GM12874 (cell line): ENCODE measurements at regions not wholly inside any gene's neighbourhood (a gene's known extent, or its start where the extent isn't known, plus 50 kb on each side); places are given as distances from the start of the nearest gene placed in this dataset.

ENCODE experiments used
- TF ChIP-seq, protein P1 (sequence below): IDR thresholded peaks from 2 replicates; pipeline ENCODE4 v1.5.1; 2011; ENCODE audit warnings: low read depth, mild to moderate bottlenecking, control low read depth, low read length, moderate library complexity; ENCODE audit not compliant: insufficient read depth

DNA sequence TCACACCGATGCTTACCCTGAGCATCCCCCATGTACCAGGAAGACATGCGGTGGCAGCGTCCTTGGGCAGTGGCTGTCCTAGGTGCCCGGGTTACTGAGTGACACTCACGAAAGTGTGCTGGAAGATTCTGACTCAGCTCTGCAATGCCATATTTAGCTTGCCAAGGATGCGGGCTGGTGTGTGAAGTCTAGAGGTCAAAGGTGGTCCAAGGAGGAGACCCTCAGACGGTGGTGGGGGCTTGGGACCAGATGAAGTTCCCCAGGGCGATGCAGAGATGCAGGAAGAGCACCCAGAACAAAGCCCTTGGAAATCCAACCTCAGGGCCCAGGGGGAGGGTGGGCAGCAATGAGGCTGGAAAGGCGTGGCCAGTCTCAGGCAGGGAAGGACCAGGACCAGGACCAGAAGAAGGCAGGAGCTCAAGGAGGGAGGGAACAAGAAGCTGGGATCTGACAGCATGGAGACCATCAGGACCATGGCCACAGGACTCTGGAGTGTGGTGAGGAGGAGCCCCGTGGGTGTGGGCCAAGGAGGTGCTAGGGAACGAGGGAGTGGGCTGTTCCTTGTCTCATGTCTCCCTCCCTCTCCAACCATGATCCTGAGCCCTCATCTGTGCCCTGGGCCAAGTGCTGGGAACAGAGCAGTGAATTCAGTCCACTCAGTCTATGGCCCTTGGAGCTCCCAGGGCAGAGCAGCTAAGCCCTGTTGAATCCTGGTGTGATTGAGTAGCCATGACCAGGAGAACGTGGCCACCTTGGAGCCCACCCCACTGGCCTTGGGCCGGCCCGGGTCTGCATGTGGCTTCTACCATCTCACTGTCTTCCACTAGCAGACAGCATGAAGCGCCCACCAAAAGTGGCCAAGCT, 310.1 kb upstream of the DIO3 start:
- TF ChIP-seq, protein P1, sequence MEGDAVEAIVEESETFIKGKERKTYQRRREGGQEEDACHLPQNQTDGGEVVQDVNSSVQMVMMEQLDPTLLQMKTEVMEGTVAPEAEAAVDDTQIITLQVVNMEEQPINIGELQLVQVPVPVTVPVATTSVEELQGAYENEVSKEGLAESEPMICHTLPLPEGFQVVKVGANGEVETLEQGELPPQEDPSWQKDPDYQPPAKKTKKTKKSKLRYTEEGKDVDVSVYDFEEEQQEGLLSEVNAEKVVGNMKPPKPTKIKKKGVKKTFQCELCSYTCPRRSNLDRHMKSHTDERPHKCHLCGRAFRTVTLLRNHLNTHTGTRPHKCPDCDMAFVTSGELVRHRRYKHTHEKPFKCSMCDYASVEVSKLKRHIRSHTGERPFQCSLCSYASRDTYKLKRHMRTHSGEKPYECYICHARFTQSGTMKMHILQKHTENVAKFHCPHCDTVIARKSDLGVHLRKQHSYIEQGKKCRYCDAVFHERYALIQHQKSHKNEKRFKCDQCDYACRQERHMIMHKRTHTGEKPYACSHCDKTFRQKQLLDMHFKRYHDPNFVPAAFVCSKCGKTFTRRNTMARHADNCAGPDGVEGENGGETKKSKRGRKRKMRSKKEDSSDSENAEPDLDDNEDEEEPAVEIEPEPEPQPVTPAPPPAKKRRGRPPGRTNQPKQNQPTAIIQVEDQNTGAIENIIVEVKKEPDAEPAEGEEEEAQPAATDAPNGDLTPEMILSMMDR: no peak

DNA sequence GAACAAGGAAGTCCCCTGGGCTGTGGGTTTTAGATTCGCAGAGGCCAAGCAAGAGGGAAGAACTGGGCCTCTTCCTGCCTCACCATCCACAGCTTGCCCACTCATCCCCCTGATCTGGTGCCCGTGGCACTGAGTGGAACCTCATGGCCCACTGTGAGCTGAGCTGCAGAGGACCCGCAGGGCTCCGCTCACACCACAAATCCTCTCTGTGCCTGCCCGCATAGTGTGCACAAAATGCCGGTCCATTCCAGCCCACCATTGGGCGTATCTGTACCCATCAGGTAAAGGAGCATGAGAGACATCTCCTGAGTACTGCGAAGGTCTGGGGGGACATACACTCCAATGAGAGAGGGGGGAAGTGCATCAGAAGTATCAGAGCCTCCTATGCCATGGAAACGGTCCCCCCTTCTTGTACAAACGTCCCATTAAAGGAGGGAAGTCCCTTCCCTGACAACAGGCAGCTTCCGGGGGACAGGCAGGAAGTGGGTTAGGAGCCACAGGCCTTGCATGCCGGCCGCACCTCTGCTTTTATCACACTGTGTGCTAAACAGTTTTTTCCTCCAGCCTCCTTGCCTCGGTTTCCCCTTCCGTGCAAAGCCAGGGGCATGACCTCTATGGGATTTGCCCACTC, 309.4 kb upstream of the DIO3 start:
- TF ChIP-seq, protein P1: no peak

DNA sequence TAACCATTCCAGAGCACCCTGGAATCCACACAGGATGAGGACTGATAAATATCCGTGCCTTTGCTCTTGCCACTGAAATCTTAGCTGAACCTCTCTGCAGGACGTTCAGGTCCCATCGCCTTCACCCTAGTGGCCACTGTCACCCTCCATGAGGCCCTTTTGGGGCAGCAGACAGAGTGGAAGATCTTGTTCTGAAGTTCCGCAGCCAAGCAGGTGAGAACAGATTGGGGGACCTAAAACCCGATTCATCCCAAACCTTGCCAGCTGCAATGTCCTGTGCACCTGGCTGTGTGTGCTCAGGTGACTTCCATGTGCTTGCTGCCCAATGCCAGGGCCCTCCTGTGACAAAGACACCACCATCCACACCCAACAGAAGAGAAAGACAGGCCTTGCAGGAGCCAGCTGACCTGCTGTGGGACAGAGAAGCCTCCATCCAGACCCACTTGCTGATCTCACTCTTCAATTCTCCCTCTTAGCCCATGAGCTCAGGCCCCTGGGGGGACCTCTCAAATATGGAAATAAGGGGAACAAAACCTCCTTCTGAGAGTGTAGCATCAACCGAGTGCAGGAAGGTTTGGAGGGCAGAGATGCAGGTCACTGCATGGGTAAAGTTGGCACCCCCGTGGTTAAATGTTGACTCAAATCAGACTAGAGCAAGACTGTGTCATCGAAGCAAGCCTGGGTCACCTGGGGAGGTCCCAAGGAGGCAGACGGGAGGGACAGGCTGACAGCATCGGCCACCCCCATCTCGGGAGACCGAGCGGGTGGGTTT, 308.7 kb upstream of the DIO3 start:
- TF ChIP-seq, protein P1: no peak

DNA sequence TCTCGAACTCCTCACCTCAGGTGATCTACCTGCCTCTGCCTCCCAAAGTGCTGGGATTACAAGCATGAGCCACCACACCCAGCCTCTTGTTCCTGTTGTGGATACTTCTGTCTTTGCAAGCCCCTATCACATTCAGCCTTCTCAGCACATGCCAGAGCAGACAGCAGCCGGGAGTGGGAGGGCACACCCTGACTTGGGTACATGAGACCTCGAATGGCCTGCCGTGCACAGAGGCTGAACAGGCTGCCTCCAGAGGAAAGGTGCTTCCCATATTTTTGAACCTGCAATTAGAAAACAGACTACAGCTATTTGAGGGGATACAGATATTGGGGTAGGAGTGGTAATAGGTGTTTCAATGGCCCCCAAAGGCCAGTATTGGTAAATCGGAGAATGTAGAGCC, 307.3 kb upstream of the DIO3 start:
- TF ChIP-seq, protein P1: no peak

DNA sequence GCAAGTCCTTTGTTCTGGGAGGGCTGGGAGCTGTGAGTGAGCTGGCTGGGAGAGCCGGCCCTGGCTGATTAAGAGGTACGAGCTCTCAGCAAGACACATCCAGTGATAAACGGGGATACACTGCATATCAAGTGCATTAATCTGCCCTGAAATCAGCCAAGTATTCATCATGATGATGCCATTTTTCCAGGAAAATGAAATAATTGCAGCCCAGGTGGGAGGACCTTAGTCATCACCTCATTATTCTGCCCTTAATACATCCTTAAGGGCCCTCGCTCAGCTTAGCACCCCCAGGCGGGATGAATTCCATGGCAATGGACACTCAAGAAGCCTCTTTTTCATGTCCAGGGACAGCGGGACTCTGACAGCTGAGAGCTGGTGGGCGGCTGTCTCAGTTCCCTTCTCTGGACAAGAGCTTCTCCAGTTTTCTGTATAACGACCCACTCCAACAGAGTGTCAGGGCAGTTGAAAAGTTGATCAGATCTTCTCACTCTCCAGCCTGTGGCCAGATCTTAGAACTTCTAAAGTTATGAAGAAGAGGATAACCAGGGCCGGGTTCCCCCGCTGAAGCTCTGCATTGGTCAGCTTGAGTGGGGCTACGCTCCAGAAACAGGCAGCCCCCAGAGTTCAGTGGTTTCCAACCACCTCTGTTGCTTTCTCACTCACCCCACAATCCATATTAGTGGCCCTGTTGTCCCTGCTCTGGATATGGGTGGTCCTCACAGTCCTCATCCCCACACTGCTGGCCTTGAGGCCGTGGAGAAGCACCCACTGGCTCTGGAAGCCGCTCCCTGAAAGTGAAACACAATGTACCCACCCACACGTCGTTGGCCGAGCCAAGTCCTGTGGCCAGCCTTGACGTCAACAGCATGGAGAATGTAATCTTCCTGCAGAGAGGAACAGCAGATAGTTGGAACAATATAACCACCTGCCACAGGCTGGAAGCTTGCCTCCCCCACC, 306.2 kb upstream of the DIO3 start:
- TF ChIP-seq, protein P1: no peak

DNA sequence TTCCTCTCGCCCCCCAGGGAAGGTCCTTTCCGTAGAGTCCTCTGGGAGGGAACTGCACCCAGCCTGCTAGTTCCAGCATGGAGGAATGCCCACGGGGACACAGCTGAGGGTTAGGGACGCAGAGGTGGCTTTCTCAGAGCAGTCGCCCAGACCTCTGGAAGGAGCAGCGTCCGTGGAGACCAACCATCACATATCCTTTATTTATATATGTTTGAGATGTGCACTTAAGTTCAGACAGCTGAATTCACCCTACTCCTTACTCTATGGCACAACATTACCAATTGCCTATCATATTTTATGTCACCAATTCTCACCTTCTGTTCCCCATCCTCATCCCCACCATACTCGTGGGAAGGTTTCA, 305.6 kb upstream of the DIO3 start:
- TF ChIP-seq, protein P1: no peak
